Hematopoietic multipotent progenitor cell treated with erythropoietin and hydrocortisone succinate and interleukin-3 and kit ligand, for 15 days (in vitro differentiated cells): ENCODE measurements at regions not wholly inside any gene's neighbourhood (a gene's known extent, or its start where the extent isn't known, plus 50 kb on each side); places are given as distances from the start of the nearest gene placed in this dataset.

Source experiments
- DNase-seq: peaks from one replicate; pipeline ENCODE4 v3.0.0-alpha.2; 2015; ENCODE audit warnings: low spot score

GRCh38 chr2:239905884-239906654 is 119.1 kb downstream of the NDUFA10 start:
- DNase-seq: no peak

- DNase-seq: no peak
Observed at GRCh38 chr2:239905306-239905705, 119.8 kb downstream of the NDUFA10 start.

- no peak for DNase-seq
Observed at GRCh38 chr2:239904496-239904895, 120.6 kb downstream of the NDUFA10 start.

- no peak for DNase-seq
Observed at GRCh38 chr2:239903803-239904202, 121.3 kb downstream of the NDUFA10 start.

GRCh38 chr2:239903210-239903609 is 121.9 kb downstream of the NDUFA10 start:
- DNase-seq: no peak

- DNase-seq: no peak
Observed at GRCh38 chr2:239902749-239903201, 122.4 kb downstream of the NDUFA10 start.

- no peak for DNase-seq
Observed at GRCh38 chr2:239898292-239898925, 126.7 kb downstream of the NDUFA10 start.

GRCh38 chr2:239897596-239898235 is 127.4 kb downstream of the NDUFA10 start:
- DNase-seq: no peak

GRCh38 chr2:239896075-239896474 is 129.1 kb downstream of the NDUFA10 start:
- no peak for DNase-seq

- no peak for DNase-seq
Observed at GRCh38 chr2:239895669-239896068, 129.5 kb downstream of the NDUFA10 start.

GRCh38 chr2:239895116-239895515 is 130.0 kb downstream of the NDUFA10 start:
- DNase-seq: no peak

GRCh38 chr2:239894276-239894675 is 130.9 kb downstream of the NDUFA10 start:
- no peak for DNase-seq

- DNase-seq: peak; percentile 7
Observed at GRCh38 chr2:239893236-239893515, 132.0 kb downstream of the NDUFA10 start.

- no peak for DNase-seq
Observed at GRCh38 chr2:239892441-239893235, 132.5 kb downstream of the NDUFA10 start.

- DNase-seq: no peak
Observed at GRCh38 chr2:239891698-239892097, 133.4 kb downstream of the NDUFA10 start.

GRCh38 chr2:239890206-239890746 is 134.9 kb downstream of the NDUFA10 start:
- DNase-seq: no peak

- DNase-seq: no peak
Observed at GRCh38 chr2:239889641-239890121, 135.5 kb downstream of the NDUFA10 start.

GRCh38 chr2:239887604-239888003 is 137.5 kb downstream of the NDUFA10 start:
- no peak for DNase-seq

GRCh38 chr2:239886781-239887180 is 138.4 kb downstream of the NDUFA10 start:
- DNase-seq: no peak

- DNase-seq: no peak
Observed at GRCh38 chr2:239884875-239885274, 140.3 kb downstream of the NDUFA10 start.

GRCh38 chr2:239884051-239884405 is 141.1 kb downstream of the NDUFA10 start:
- no peak for DNase-seq
